ENCODE measurements at regions not wholly inside any gene's neighbourhood (a gene's known extent, or its start where the extent isn't known, plus 50 kb on each side); places are given as distances from the start of the nearest gene placed in this dataset.
"Not testable (repeated sequence)": the region's sequence is repeated elsewhere in the genome, so short reads cannot be mapped to it uniquely, and the experiment has no call there.

DNA sequence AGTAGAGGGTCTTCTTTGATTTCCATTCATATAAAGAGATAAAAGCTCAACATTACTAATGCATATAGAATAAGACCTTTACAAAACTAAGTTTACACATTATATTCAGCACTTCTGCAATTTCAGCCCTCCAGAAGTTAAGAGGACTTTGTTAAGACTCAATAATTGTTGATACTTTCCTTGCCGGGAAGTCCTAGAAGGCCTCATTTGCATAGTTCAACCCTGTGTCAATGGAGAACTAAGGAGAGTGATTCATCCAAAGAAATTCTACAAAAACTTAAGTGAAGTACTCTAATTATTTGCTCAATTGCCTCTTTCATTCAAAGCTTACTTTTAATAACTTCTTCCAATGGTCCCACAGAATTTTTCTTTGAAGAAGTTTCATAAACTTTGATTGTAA, 1060.3 kb upstream of the CELF2 start:
- H3K4me3 ChIP-seq (ENCODE audit: low read depth in 1 of 5, low read length in 5 of 5): no peak overlapping the region
- no peaks in the 10 kb centered on the region for H3K27me3 ChIP-seq (ENCODE audit: control insufficient read depth in 5 of 5, insufficient read depth in 4 of 5, low read length in 5 of 5)
- no peaks in the 10 kb centered on the region for H3K9me3 ChIP-seq (ENCODE audit: control insufficient read depth in 5 of 5, low read length in 5 of 5)
- no peak overlapping the region for H3K9ac ChIP-seq (ENCODE audit: low read length in 5 of 5)
- H3K4me1 ChIP-seq (ENCODE audit: control insufficient read depth in 5 of 5, insufficient read depth in 5 of 5, low read length in 5 of 5): no peaks in the 10 kb centered on the region
- H3K36me3 ChIP-seq (ENCODE audit: control insufficient read depth in 5 of 5, insufficient read depth in 5 of 5, low read length in 5 of 5): no peaks in the 10 kb centered on the region
- no peak overlapping the region for H3K27ac ChIP-seq (ENCODE audit: low read depth, low read length)

DNA sequence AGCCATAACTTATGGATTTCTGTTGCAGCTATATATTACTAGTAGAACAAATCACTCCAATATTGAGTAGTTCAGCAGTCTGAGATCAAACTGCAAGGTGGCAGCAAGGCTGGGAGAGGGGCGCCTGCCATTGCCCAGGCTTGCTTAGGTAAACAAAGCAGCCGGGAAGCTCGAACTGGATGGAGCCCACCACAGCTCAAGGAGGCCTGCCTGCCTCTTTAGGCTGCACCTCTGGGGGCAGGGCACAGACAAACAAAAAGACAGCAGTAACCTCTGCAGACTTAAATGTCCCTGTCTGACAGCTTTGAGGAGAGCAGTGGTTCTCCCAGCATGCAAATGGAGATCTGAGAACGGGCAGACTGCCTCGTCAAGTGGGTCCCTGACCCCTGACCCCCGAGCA, 1059.8 kb upstream of the CELF2 start:
- not testable (repeated sequence) for H3K9ac ChIP-seq (ENCODE audit: low read length in 5 of 5); H3K4me3 ChIP-seq (ENCODE audit: low read depth in 1 of 5, low read length in 5 of 5); H3K9me3 ChIP-seq (ENCODE audit: control insufficient read depth in 5 of 5, low read length in 5 of 5); H3K27me3 ChIP-seq (ENCODE audit: control insufficient read depth in 5 of 5, insufficient read depth in 4 of 5, low read length in 5 of 5); H3K36me3 ChIP-seq (ENCODE audit: control insufficient read depth in 5 of 5, insufficient read depth in 5 of 5, low read length in 5 of 5); H3K27ac ChIP-seq (ENCODE audit: low read depth, low read length); H3K4me1 ChIP-seq (ENCODE audit: control insufficient read depth in 5 of 5, insufficient read depth in 5 of 5, low read length in 5 of 5)

DNA sequence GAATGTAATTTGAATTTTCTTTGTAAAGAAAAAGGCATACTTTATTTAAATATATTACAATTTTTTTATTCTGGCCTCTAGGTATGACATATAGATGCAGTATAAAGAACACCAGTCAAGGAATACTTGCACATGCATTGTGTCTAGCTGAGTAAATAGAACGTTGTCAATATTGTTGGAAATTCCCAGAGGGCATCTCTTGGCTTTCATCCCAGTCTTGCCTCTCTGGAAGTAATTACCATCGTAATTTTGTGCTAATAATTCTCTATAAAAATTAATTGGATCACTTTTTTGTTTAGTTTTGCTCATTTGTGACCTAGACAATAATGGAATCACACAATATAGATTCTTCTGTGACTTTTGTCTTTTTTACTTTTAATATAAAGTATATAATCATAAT, 1052.3 kb upstream of the CELF2 start:
- Histone ChIP-seq H3K9ac (ENCODE audit: low read length in 5 of 5) (no peak overlapping the region), H3K4me1 (ENCODE audit: control insufficient read depth in 5 of 5, insufficient read depth in 5 of 5, low read length in 5 of 5) (no peaks in the 10 kb centered on the region), H3K36me3 (ENCODE audit: control insufficient read depth in 5 of 5, insufficient read depth in 5 of 5, low read length in 5 of 5) (no peaks in the 10 kb centered on the region), H3K4me3 (ENCODE audit: low read depth in 1 of 5, low read length in 5 of 5) (no peak overlapping the region), H3K27ac (ENCODE audit: low read depth, low read length) (no peak overlapping the region), H3K9me3 (ENCODE audit: control insufficient read depth in 5 of 5, low read length in 5 of 5) (peaks cover 0 to 2% (median 0%) of the 10 kb centered on the region in 5 donors), H3K27me3 (ENCODE audit: control insufficient read depth in 5 of 5, insufficient read depth in 4 of 5, low read length in 5 of 5) (no peaks in the 10 kb centered on the region)

DNA sequence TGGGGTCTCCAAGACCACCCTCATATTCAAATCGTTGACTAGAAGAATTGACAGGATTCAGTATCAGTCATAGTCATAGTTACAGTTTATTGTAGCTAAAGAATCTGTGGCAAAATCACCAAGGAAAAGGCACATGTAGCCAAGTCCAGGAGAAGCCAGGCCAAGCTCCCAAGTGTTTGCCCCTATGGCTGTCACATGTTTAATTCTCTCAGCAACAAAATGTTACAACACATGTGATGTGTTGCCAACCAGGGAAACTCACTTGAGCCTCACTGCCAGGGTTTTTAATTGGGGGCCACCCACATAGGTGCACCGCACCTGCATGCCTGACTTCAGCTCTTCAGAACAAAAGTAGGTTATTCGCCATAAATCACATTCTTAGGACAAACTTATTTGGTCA, 1030.9 kb upstream of the CELF2 start:
- no peak overlapping the region for H3K4me3 ChIP-seq (ENCODE audit: low read depth in 1 of 5, low read length in 5 of 5)
- no peak overlapping the region for H3K9ac ChIP-seq (ENCODE audit: low read length in 5 of 5)
- H3K27ac ChIP-seq (ENCODE audit: low read depth, low read length): no peak overlapping the region

DNA sequence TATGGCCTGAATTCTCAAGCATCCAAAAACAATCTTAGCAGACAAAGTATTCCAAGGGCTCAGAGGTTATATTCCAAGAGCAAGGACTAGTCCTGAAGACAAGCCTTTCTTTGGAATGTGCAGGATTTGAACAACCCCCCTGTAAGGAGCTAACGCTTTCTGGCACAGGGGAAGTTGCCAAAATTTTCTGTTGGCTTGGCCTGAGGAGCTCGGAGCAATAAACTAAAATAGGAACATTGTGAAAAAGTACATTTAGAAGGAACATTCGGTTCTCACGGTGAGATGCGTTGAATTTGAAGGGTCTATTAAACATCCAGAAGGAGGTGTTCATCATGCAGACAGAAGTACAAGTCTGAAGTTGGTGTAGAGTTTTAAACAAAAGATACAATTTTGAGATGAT, 1030.5 kb upstream of the CELF2 start:
- H3K9me3 ChIP-seq (ENCODE audit: control insufficient read depth in 5 of 5, low read length in 5 of 5): peaks cover 0 to 10% (median 5%) of the 10 kb centered on the region in 5 donors
- H3K9ac ChIP-seq (ENCODE audit: low read length in 5 of 5): no peak overlapping the region
- H3K4me1 ChIP-seq (ENCODE audit: control insufficient read depth in 5 of 5, insufficient read depth in 5 of 5, low read length in 5 of 5): no peaks in the 10 kb centered on the region
- H3K27ac ChIP-seq (ENCODE audit: low read depth, low read length): no peak overlapping the region
- H3K4me3 ChIP-seq (ENCODE audit: low read depth in 1 of 5, low read length in 5 of 5): no peak overlapping the region
- H3K36me3 ChIP-seq (ENCODE audit: control insufficient read depth in 5 of 5, insufficient read depth in 5 of 5, low read length in 5 of 5): no peaks in the 10 kb centered on the region
- no peaks in the 10 kb centered on the region for H3K27me3 ChIP-seq (ENCODE audit: control insufficient read depth in 5 of 5, insufficient read depth in 4 of 5, low read length in 5 of 5)

More for the DNA sequence above, 1030.9 kb upstream of the CELF2 start:
- H3K36me3 ChIP-seq (ENCODE audit: control insufficient read depth in 5 of 5, insufficient read depth in 5 of 5, low read length in 5 of 5): no peaks in the 10 kb centered on the region
- H3K4me1 ChIP-seq (ENCODE audit: control insufficient read depth in 5 of 5, insufficient read depth in 5 of 5, low read length in 5 of 5): no peaks in the 10 kb centered on the region
- peaks cover 0 to 10% (median 5%) of the 10 kb centered on the region in 5 donors for H3K9me3 ChIP-seq (ENCODE audit: control insufficient read depth in 5 of 5, low read length in 5 of 5)
- no peaks in the 10 kb centered on the region for H3K27me3 ChIP-seq (ENCODE audit: control insufficient read depth in 5 of 5, insufficient read depth in 4 of 5, low read length in 5 of 5)

DNA sequence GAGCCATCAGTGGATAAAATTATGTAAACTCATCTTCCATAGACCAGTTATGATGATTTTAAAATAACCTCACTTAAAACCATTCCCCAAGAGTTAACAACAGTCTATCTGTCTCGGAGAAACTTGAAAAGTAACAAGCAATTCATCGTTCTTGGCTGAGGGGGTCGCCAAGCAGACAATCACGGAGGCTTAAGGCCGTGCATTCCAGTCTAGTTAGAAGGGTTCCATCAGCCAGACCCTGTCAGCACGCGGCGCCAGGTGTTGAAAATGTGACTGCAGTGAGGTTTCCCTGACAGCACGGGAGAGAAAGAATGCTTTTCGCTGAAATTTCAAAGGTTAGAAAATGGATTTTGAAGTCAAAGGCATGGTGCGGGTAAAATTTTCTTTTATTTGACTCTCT, 1025.0 kb upstream of the CELF2 start:
- peaks cover 0 to 3% (median 0%) of the 10 kb centered on the region in 5 donors for H3K27me3 ChIP-seq (ENCODE audit: control insufficient read depth in 5 of 5, insufficient read depth in 4 of 5, low read length in 5 of 5)
- no peak overlapping the region for H3K4me3 ChIP-seq (ENCODE audit: low read depth in 1 of 5, low read length in 5 of 5)
- peaks cover 0 to under 1% (median 0%) of the 10 kb centered on the region in 5 donors for H3K9me3 ChIP-seq (ENCODE audit: control insufficient read depth in 5 of 5, low read length in 5 of 5)
- no peaks in the 10 kb centered on the region for H3K36me3 ChIP-seq (ENCODE audit: control insufficient read depth in 5 of 5, insufficient read depth in 5 of 5, low read length in 5 of 5)
- no peak overlapping the region for H3K27ac ChIP-seq (ENCODE audit: low read depth, low read length)
- H3K9ac ChIP-seq (ENCODE audit: low read length in 5 of 5): no peak overlapping the region
- H3K4me1 ChIP-seq (ENCODE audit: control insufficient read depth in 5 of 5, insufficient read depth in 5 of 5, low read length in 5 of 5): no peaks in the 10 kb centered on the region

- peaks cover 0 to 3% (median 0%) of the 10 kb centered on the region in 5 donors for H3K27me3 ChIP-seq (ENCODE audit: control insufficient read depth in 5 of 5, insufficient read depth in 4 of 5, low read length in 5 of 5)
- H3K4me3 ChIP-seq (ENCODE audit: low read depth in 1 of 5, low read length in 5 of 5): no peak overlapping the region
- no peaks in the 10 kb centered on the region for H3K4me1 ChIP-seq (ENCODE audit: control insufficient read depth in 5 of 5, insufficient read depth in 5 of 5, low read length in 5 of 5)
- no peak overlapping the region for H3K9ac ChIP-seq (ENCODE audit: low read length in 5 of 5)
- no peak overlapping the region for H3K27ac ChIP-seq (ENCODE audit: low read depth, low read length)
- H3K9me3 ChIP-seq (ENCODE audit: control insufficient read depth in 5 of 5, low read length in 5 of 5): no peaks in the 10 kb centered on the region
- no peaks in the 10 kb centered on the region for H3K36me3 ChIP-seq (ENCODE audit: control insufficient read depth in 5 of 5, insufficient read depth in 5 of 5, low read length in 5 of 5)
Observed at GRCh38 chr10:9994131-9994530, 1023.5 kb upstream of the CELF2 start.

- no peak overlapping the region for H3K27ac ChIP-seq (ENCODE audit: low read depth, low read length)
- H3K9ac ChIP-seq (ENCODE audit: low read length in 5 of 5): no peak overlapping the region
- H3K9me3 ChIP-seq (ENCODE audit: control insufficient read depth in 5 of 5, low read length in 5 of 5): peaks cover 0 to 2% (median 0%) of the 10 kb centered on the region in 5 donors
- H3K4me3 ChIP-seq (ENCODE audit: low read depth in 1 of 5, low read length in 5 of 5): no peak overlapping the region
- H3K4me1 ChIP-seq (ENCODE audit: control insufficient read depth in 5 of 5, insufficient read depth in 5 of 5, low read length in 5 of 5): no peaks in the 10 kb centered on the region
- H3K27me3 ChIP-seq (ENCODE audit: control insufficient read depth in 5 of 5, insufficient read depth in 4 of 5, low read length in 5 of 5): no peaks in the 10 kb centered on the region
- H3K36me3 ChIP-seq (ENCODE audit: control insufficient read depth in 5 of 5, insufficient read depth in 5 of 5, low read length in 5 of 5): no peaks in the 10 kb centered on the region
Observed at GRCh38 chr10:9999627-10000026, 1018.0 kb upstream of the CELF2 start.

- H3K4me3 ChIP-seq (ENCODE audit: low read depth in 1 of 5, low read length in 5 of 5): no peak overlapping the region
- H3K9me3 ChIP-seq (ENCODE audit: control insufficient read depth in 5 of 5, low read length in 5 of 5): peaks cover 0 to 2% (median 0%) of the 10 kb centered on the region in 5 donors
- no peak overlapping the region for H3K9ac ChIP-seq (ENCODE audit: low read length in 5 of 5)
- H3K36me3 ChIP-seq (ENCODE audit: control insufficient read depth in 5 of 5, insufficient read depth in 5 of 5, low read length in 5 of 5): no peaks in the 10 kb centered on the region
- H3K27ac ChIP-seq (ENCODE audit: low read depth, low read length): no peak overlapping the region
- H3K4me1 ChIP-seq (ENCODE audit: control insufficient read depth in 5 of 5, insufficient read depth in 5 of 5, low read length in 5 of 5): no peaks in the 10 kb centered on the region
- H3K27me3 ChIP-seq (ENCODE audit: control insufficient read depth in 5 of 5, insufficient read depth in 4 of 5, low read length in 5 of 5): no peaks in the 10 kb centered on the region
Observed at GRCh38 chr10:10007957-10008356, 1009.7 kb upstream of the CELF2 start.

- no peaks in the 10 kb centered on the region for H3K27me3 ChIP-seq (ENCODE audit: control insufficient read depth in 5 of 5, insufficient read depth in 4 of 5, low read length in 5 of 5)
- no peak overlapping the region for H3K27ac ChIP-seq (ENCODE audit: low read depth, low read length)
- no peaks in the 10 kb centered on the region for H3K9me3 ChIP-seq (ENCODE audit: control insufficient read depth in 5 of 5, low read length in 5 of 5)
- no peaks in the 10 kb centered on the region for H3K36me3 ChIP-seq (ENCODE audit: control insufficient read depth in 5 of 5, insufficient read depth in 5 of 5, low read length in 5 of 5)
- no peak overlapping the region for H3K9ac ChIP-seq (ENCODE audit: low read length in 5 of 5)
- no peak overlapping the region for H3K4me3 ChIP-seq (ENCODE audit: low read depth in 1 of 5, low read length in 5 of 5)
- no peaks in the 10 kb centered on the region for H3K4me1 ChIP-seq (ENCODE audit: control insufficient read depth in 5 of 5, insufficient read depth in 5 of 5, low read length in 5 of 5)
Observed at GRCh38 chr10:10010397-10010796, 1007.3 kb upstream of the CELF2 start.

GRCh38 chr10:10014846-10015245, 1002.8 kb upstream of the CELF2 start:
- H3K36me3 ChIP-seq (ENCODE audit: control insufficient read depth in 5 of 5, insufficient read depth in 5 of 5, low read length in 5 of 5): no peaks in the 10 kb centered on the region
- no peaks in the 10 kb centered on the region for H3K27me3 ChIP-seq (ENCODE audit: control insufficient read depth in 5 of 5, insufficient read depth in 4 of 5, low read length in 5 of 5)
- no peaks in the 10 kb centered on the region for H3K9me3 ChIP-seq (ENCODE audit: control insufficient read depth in 5 of 5, low read length in 5 of 5)
- no peaks in the 10 kb centered on the region for H3K4me1 ChIP-seq (ENCODE audit: control insufficient read depth in 5 of 5, insufficient read depth in 5 of 5, low read length in 5 of 5)
- no peak overlapping the region for H3K27ac ChIP-seq (ENCODE audit: low read depth, low read length)
- H3K4me3 ChIP-seq (ENCODE audit: low read depth in 1 of 5, low read length in 5 of 5): no peak overlapping the region
- H3K9ac ChIP-seq (ENCODE audit: low read length in 5 of 5): no peak overlapping the region
